OCI-LY7 (cell line): ENCODE measurements at regions not wholly inside any gene's neighbourhood (a gene's known extent, or its start where the extent isn't known, plus 50 kb on each side); places are given as distances from the start of the nearest gene placed in this dataset.
A peak's percentile ranks its signal among the peaks of the same experiment; 100 is the strongest.

Experiments used
- BruUV-seq: library from RNA; stranded (reverse); fragments of 400-500 nt; replicated peaks from 2 replicates; lab custom pipeline; 2021; lab: Mats Ljungman, UMichigan
- CTCF ChIA-PET: fragments of 300-600 bp; sonication (Branson Sonifier 250); formaldehyde crosslinking; loops from one replicate; lab custom pipeline; 2022; ENCODE audit warnings: antibody characterized with exemption; ENCODE audit not compliant: unreplicated experiment; lab: Charles Lee
- POLR2A ChIA-PET: fragments of 300-600 bp; sonication (Branson Sonifier 250); formaldehyde crosslinking; loops from one replicate; lab custom pipeline; 2022; ENCODE audit warnings: antibody characterized with exemption; lab: Charles Lee
- DNase-seq: peaks from one replicate; pipeline ENCODE4 v3.0.0-alpha.2; 2015; ENCODE audit warnings: low spot score
- H2AFZ ChIP-seq: fragments of 200-600 bp; sonication (generic), shearing (Covaris generic); 2 replicates; pipeline ENCODE4 v1.6.1; 2014; ENCODE audit warnings: mild to moderate bottlenecking, antibody characterized with exemption, low read length, moderate library complexity
- H3K27ac ChIP-seq: fragments of 200-600 bp; sonication (generic); 2 replicates; pipeline ENCODE4 v1.5.1; 2014; ENCODE audit warnings: mixed run types, low read depth, mild to moderate bottlenecking, moderate library complexity, low read length, inconsistent platforms; ENCODE audit not compliant: poor library complexity, severe bottlenecking
- H3K36me3 ChIP-seq: fragments of 200-600 bp; sonication (generic); 2 replicates; pipeline ENCODE4 v1.6.1; 2014; ENCODE audit warnings: mild to moderate bottlenecking, antibody characterized with exemption, low read length, moderate library complexity, mixed read lengths; ENCODE audit not compliant: insufficient read depth
- H3K4me1 ChIP-seq: fragments of 200-600 bp; sonication (generic); 2 replicates; pipeline ENCODE4 v1.5.1; 2014; ENCODE audit warnings: mild to moderate bottlenecking, low read length; ENCODE audit not compliant: insufficient read depth, poor library complexity, severe bottlenecking
- H3K4me2 ChIP-seq: fragments of 200-600 bp; sonication (generic); 2 replicates; pipeline ENCODE4 v1.6.1; 2014; ENCODE audit warnings: mild to moderate bottlenecking, low read length
- H3K4me3 ChIP-seq: fragments of 200-600 bp; sonication (generic); 2 replicates; pipeline ENCODE4 v1.5.1; 2014; ENCODE audit warnings: mild to moderate bottlenecking, low read depth, low read length; ENCODE audit not compliant: poor library complexity, severe bottlenecking
- H3K79me2 ChIP-seq: fragments of 200-600 bp; sonication (generic); 2 replicates; pipeline ENCODE4 v1.6.1; 2016; ENCODE audit warnings: low read depth, mild to moderate bottlenecking, low read length, moderate library complexity, mixed read lengths; ENCODE audit not compliant: insufficient read depth
- H3K9me2 ChIP-seq: fragments of 200-600 bp; sonication (generic); 2 replicates; pipeline ENCODE4 v1.6.1; 2016; ENCODE audit warnings: mild to moderate bottlenecking, low read length, mixed read lengths; ENCODE audit not compliant: insufficient read depth
- H3K9me3 ChIP-seq: fragments of 200-600 bp; sonication (generic); 2 replicates; pipeline ENCODE4 v1.6.1; 2014; ENCODE audit warnings: mild to moderate bottlenecking, mixed run types, low read length, mixed read lengths
- H4K20me1 ChIP-seq: fragments of 200-600 bp; sonication (generic); 2 replicates; pipeline ENCODE4 v1.6.1; 2014; ENCODE audit warnings: mild to moderate bottlenecking, antibody characterized with exemption, low read length, moderate library complexity, mixed read lengths; ENCODE audit not compliant: insufficient read depth
- EZH2phosphoT487 ChIP-seq: fragments of 200-600 bp; sonication (generic); IDR thresholded peaks from 2 replicates; pipeline ENCODE4 v1.6.1; 2018; ENCODE audit warnings: low read depth, borderline replicate concordance, mild to moderate bottlenecking, mixed run types, antibody characterized with exemption, low read length, moderate library complexity, mixed read lengths
- intact Hi-C: fragments of 100-400 bp; cut with micrococcal nuclease; formaldehyde crosslinking; loops from one replicate; pipeline ENCODE4 v1.10.0; 2022; ENCODE audit not compliant: unreplicated experiment
- TF ChIP-seq, protein P1 (sequence below): fragments of 200-600 bp; sonication (generic); conservative IDR thresholded peaks from 2 replicates; pipeline ENCODE4 v1.5.1; 2014; ENCODE audit warnings: mild to moderate bottlenecking, antibody characterized with exemption, low read length, moderate library complexity, mixed read lengths

DNA sequence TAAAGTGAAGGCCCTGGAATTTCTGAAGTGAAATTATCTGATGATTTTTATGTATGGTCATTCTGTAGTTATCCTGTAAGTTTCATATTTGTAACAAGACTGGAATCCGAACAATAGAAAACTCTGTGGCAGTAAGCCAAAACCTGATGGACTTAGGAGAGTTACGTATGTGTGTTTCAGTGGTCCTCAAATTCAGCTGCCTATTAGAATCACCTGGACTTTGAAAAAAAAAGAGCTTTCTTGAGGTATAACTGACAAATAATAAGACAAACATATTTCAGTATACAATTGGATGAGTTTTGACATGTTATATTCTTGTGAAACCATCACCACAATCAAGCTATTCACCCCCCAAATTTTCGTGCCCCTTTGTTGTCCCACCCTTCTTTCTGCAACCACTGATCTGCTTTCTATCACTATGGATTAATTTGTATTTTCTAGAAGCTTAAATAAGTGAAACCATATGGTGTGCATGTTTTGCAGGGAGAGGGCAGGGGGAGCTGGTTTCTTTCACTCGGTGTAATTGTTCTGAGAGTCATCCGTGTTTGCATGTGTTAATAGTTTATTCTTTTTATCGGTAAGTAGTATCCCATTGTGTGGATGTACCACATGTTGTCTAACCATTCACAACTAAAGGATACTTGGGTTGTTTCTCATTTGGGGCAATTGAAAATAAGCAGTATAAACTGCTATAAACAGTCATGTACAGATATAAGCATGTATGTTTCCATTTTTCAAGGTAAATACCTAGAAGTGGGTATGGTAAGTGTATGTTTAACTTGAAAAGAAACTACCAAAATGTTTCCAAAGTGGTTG, 50.2 kb upstream of the EML4 start:
- H4K20me1 ChIP-seq: no peaks in the 10 kb centered on the region

More for the DNA sequence above, 50.2 kb upstream of the EML4 start:
- peak overlapping the region; percentile 7 for H3K27ac ChIP-seq
- H3K79me2 ChIP-seq: no peaks in the 10 kb centered on the region
- ChIA-PET POLR2A (interaction anchor here (1.0 to 2.1 kb wide), 5 partner anchors 10 to 47 kb away, joined by 3 to 13 read pairs (median 4); no protein-coding TSS in a partner anchor), CTCF (no interaction called here)
- H3K4me2 ChIP-seq: peak overlapping the region; percentile 63
- H3K9me2 ChIP-seq: no peaks in the 10 kb centered on the region
- DNase-seq: no peak
- peaks cover 29% of the 10 kb centered on the region for H3K4me1 ChIP-seq
- peak overlapping the region; percentile 21 for H3K4me3 ChIP-seq
- TF ChIP-seq EZH2phosphoT487: no peak
- TF ChIP-seq, protein P1, sequence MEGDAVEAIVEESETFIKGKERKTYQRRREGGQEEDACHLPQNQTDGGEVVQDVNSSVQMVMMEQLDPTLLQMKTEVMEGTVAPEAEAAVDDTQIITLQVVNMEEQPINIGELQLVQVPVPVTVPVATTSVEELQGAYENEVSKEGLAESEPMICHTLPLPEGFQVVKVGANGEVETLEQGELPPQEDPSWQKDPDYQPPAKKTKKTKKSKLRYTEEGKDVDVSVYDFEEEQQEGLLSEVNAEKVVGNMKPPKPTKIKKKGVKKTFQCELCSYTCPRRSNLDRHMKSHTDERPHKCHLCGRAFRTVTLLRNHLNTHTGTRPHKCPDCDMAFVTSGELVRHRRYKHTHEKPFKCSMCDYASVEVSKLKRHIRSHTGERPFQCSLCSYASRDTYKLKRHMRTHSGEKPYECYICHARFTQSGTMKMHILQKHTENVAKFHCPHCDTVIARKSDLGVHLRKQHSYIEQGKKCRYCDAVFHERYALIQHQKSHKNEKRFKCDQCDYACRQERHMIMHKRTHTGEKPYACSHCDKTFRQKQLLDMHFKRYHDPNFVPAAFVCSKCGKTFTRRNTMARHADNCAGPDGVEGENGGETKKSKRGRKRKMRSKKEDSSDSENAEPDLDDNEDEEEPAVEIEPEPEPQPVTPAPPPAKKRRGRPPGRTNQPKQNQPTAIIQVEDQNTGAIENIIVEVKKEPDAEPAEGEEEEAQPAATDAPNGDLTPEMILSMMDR: no peak
- intact Hi-C loops: no loop called here
- no peak overlapping the region for H2AFZ ChIP-seq
- no peaks in the 10 kb centered on the region for H3K36me3 ChIP-seq
- H3K9me3 ChIP-seq: peaks cover 9% of the 10 kb centered on the region; the same call in 1 of the 2 replicates
- no TSS peak for BruUV-seq
